Osteoblast (primary cell): ENCODE measurements at regions not wholly inside any gene's neighbourhood (a gene's known extent, or its start where the extent isn't known, plus 50 kb on each side); places are given as distances from the start of the nearest gene placed in this dataset.

Source experiments
- DNase-seq: peaks from one replicate; pipeline ENCODE4 v3.0.0; 2011; ENCODE audit warnings: low spot score, mixed read lengths; ENCODE audit not compliant: insufficient read length; ENCODE audit errors: missing footprints
- H2AFZ ChIP-seq: 2 replicates; pipeline ENCODE4 v1.6.0; 2011; ENCODE audit warnings: mild to moderate bottlenecking, low read length
- H3K27ac ChIP-seq: 2 replicates; pipeline ENCODE4 v1.5.1; 2011; ENCODE audit warnings: mild to moderate bottlenecking, low read depth, low read length, moderate library complexity
- H3K27me3 ChIP-seq: 2 replicates; pipeline ENCODE4 v1.6.0; 2012; ENCODE audit warnings: mild to moderate bottlenecking, control low read depth, inconsistent platforms, low read length, moderate library complexity; ENCODE audit not compliant: insufficient read depth
- H3K36me3 ChIP-seq: 2 replicates; pipeline ENCODE4 v1.5.1; 2011; ENCODE audit warnings: mild to moderate bottlenecking, low read length, control low read depth, moderate library complexity; ENCODE audit not compliant: insufficient read depth
- H3K4me1 ChIP-seq: 2 replicates; pipeline ENCODE4 v1.5.1; 2011; ENCODE audit warnings: mild to moderate bottlenecking, low read length, control low read depth, moderate library complexity; ENCODE audit not compliant: insufficient read depth
- H3K4me2 ChIP-seq: 2 replicates; pipeline ENCODE4 v1.6.0; 2011; ENCODE audit warnings: mild to moderate bottlenecking, low read length; ENCODE audit not compliant: insufficient read depth
- H3K4me3 ChIP-seq: fragments of 200-600 bp; sonication (generic); 3 replicates; pipeline ENCODE4 v1.5.1; 2012; ENCODE audit warnings: mild to moderate bottlenecking, low read length, inconsistent platforms; ENCODE audit not compliant: insufficient read depth
- H3K79me2 ChIP-seq: 2 replicates; pipeline ENCODE4 v1.6.0; 2012; ENCODE audit warnings: mild to moderate bottlenecking, low read length, control low read depth, inconsistent platforms; ENCODE audit not compliant: insufficient read depth
- H3K9me3 ChIP-seq: 2 replicates; pipeline ENCODE4 v1.5.1; 2011; ENCODE audit warnings: low read depth, low read length, control low read depth
- H4K20me1 ChIP-seq: 2 replicates; pipeline ENCODE4 v1.6.0; 2012; ENCODE audit warnings: mild to moderate bottlenecking, low read length, control low read depth; ENCODE audit not compliant: insufficient read depth
- CTCF ChIP-seq: IDR thresholded peaks from 2 replicates; pipeline ENCODE4 v1.5.1; 2011; ENCODE audit warnings: mild to moderate bottlenecking, low read depth, low read length, moderate library complexity; ENCODE audit errors: extremely low read depth

DNA sequence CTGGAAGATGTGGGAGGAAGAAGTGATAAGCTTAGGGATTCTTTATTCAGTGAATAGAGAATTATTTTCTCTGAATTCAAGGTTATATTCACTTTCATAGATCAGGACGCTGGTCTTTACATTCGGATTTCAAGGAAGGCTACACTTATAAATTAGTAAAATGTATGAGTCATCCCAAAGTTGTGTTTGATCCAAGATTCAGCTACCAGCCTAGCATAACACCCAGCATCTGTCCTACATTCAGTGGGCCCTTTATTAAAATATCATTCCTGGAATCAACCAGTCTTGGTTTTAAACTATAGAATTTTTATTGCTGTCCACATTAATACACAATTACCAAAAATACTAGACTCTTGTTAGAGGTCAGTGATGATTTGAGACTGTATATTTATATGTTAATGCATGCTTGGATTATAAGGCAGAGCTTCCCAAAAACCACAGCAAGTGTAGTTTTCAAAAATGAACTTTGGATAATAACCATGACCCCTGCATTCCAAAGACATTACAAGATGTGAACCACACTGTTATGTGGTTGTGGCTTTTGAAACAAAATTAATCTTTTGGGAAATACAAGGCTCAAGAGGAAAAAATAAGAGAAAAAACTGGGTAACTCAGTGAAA, 210.7 kb upstream of the CNR1 start:
- Histone ChIP-seq H3K27ac (no peak overlapping the region), H4K20me1 (no peaks in the 10 kb centered on the region), H3K36me3 (no peaks in the 10 kb centered on the region), H2AFZ (no peak overlapping the region), H3K9me3 (no peaks in the 10 kb centered on the region), H3K4me1 (peaks cover 22% of the 10 kb centered on the region), H3K4me2 (no peak overlapping the region), H3K4me3 (no peak overlapping the region), H3K79me2 (no peaks in the 10 kb centered on the region), H3K27me3 (peaks cover 31% of the 10 kb centered on the region)
- TF ChIP-seq CTCF = no peak
- DNase-seq = peak; percentile 27

DNA sequence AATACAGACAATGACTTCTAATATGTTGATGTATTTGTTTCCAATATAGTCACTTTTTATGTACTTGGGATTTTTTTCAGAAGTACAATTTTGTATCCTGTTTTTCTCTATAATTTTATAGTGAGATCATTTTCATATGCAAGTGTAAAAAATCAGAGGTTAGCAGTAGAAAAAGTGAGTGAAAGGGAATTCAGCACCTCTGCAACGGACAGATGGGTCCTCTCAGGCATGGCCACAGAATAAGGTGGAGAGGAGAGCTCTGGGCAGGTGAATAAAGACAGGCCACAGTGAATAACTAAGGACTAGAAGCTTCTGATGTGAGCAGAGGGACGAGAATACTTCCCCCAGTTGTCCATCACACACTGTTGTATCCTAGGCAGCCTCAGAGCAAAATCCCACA, 210.1 kb upstream of the CNR1 start:
- Histone ChIP-seq H3K9me3 (no peaks in the 10 kb centered on the region), H4K20me1 (no peaks in the 10 kb centered on the region), H3K27me3 (peaks cover 31% of the 10 kb centered on the region), H3K27ac (no peak overlapping the region), H3K4me3 (no peak overlapping the region), H3K36me3 (no peaks in the 10 kb centered on the region), H2AFZ (no peak overlapping the region), H3K4me1 (peaks cover 22% of the 10 kb centered on the region), H3K79me2 (no peaks in the 10 kb centered on the region), H3K4me2 (no peak overlapping the region)
- TF ChIP-seq CTCF = no peak
- no peak for DNase-seq

- no peaks in the 10 kb centered on the region for H4K20me1 ChIP-seq
- no peak overlapping the region for H3K4me2 ChIP-seq
- H3K4me3 ChIP-seq = no peak overlapping the region
- H3K79me2 ChIP-seq = no peaks in the 10 kb centered on the region
- H3K4me1 ChIP-seq = peaks cover 13% of the 10 kb centered on the region
- DNase-seq = no peak
- no peaks in the 10 kb centered on the region for H3K9me3 ChIP-seq
- H3K36me3 ChIP-seq = no peaks in the 10 kb centered on the region
- H2AFZ ChIP-seq = no peak overlapping the region
- no peak for TF ChIP-seq CTCF
- H3K27me3 ChIP-seq = peaks cover 34% of the 10 kb centered on the region
- no peak overlapping the region for H3K27ac ChIP-seq
These were observed 208.4 kb upstream of the CNR1 start for GRCh38 chr6:88374553-88374952.

GRCh38 chr6:88371480-88371879, 205.3 kb upstream of the CNR1 start:
- H3K27me3 ChIP-seq = peaks cover 17% of the 10 kb centered on the region
- no peak overlapping the region for H2AFZ ChIP-seq
- no peak overlapping the region for H3K4me3 ChIP-seq
- H3K4me1 ChIP-seq = peaks cover 6% of the 10 kb centered on the region
- TF ChIP-seq CTCF = no peak
- H3K9me3 ChIP-seq = no peaks in the 10 kb centered on the region
- no peak for DNase-seq
- no peaks in the 10 kb centered on the region for H3K79me2 ChIP-seq
- no peak overlapping the region for H3K4me2 ChIP-seq
- H3K27ac ChIP-seq = no peak overlapping the region
- H4K20me1 ChIP-seq = no peaks in the 10 kb centered on the region
- no peaks in the 10 kb centered on the region for H3K36me3 ChIP-seq
